ENCODE measurements at regions not wholly inside any gene's neighbourhood (a gene's known extent, or its start where the extent isn't known, plus 50 kb on each side); places are given as distances from the start of the nearest gene placed in this dataset.

DNA sequence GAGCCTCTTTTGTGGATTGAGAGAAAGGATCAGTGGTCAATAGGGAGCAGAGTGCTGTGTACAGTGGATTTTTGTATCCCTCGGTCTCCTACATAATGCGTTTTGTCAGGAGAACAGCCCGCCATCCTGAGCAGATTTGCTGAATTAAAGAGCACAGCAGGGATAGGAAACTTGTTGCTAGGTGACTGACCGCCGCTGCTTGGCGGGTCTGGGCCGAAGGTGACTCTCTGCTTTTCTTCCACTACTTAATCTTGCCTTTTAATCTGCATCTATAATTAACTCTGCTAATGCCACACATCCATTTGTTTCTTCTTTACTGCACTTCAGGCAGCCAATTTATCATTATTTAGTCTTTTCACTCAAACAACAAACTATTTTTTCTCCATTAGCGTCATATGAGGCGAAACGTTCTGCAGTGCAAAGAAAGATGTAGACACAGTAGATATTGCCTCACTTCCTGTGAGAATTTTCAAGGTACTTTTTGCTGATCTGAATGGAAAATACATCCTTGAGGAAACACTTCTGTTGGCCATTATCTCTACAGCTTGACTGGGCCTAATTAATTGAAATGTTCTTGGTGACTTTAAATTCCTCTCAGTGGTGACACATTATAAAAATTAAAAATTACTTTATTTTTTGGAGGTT is 108.0 kb downstream of the PPM1A start:
- intact Hi-C loops (cut with DNase I; ENCODE audit: low total_unique reads) = no loop called here
- Histone ChIP-seq H3K9me3 (no peaks in the 10 kb centered on the region), H3K27ac (no peak overlapping the region), H3K4me1 (no peaks in the 10 kb centered on the region), H3K36me3 (no peaks in the 10 kb centered on the region), H3K4me3 (no peak overlapping the region), H3K27me3 (no peaks in the 10 kb centered on the region)
- no peak for DNase-seq
- TF ChIP-seq, protein P1, sequence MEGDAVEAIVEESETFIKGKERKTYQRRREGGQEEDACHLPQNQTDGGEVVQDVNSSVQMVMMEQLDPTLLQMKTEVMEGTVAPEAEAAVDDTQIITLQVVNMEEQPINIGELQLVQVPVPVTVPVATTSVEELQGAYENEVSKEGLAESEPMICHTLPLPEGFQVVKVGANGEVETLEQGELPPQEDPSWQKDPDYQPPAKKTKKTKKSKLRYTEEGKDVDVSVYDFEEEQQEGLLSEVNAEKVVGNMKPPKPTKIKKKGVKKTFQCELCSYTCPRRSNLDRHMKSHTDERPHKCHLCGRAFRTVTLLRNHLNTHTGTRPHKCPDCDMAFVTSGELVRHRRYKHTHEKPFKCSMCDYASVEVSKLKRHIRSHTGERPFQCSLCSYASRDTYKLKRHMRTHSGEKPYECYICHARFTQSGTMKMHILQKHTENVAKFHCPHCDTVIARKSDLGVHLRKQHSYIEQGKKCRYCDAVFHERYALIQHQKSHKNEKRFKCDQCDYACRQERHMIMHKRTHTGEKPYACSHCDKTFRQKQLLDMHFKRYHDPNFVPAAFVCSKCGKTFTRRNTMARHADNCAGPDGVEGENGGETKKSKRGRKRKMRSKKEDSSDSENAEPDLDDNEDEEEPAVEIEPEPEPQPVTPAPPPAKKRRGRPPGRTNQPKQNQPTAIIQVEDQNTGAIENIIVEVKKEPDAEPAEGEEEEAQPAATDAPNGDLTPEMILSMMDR (IDR thresholded peaks at IDR 0.05) = no peak
- no peak for TF ChIP-seq POLR2A (IDR thresholded peaks at IDR 0.05)

DNA sequence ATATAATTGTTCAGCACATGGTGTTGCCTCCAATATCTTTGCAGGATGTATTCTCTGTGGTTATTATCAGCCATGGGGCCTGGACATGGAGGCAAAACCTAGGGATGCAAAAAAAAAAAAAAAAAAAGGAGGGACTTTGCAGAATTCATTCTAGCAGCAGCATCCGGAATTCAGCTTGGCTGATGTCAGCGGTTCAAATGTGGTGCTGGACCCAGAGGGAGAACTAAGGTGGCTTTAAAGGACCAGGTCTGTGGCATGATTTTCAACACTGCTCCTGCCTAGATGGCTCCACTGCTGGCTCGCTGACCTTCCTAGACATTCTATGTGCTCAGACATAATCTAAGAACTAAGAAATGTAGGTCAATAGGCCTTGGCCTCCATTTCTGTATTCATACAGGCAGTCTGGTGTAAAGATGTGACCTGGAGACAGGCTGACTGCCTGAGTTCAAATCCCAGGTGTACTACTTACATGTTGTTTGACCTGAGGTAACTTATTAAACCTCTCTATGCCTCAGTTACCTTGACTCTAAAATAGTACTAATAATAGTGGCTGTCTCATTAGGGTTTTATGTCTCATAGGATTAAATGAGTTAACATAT is 108.6 kb downstream of the PPM1A start:
- TF ChIP-seq POLR2A (IDR thresholded peaks at IDR 0.05) = no peak
- TF ChIP-seq, protein P1 (IDR thresholded peaks at IDR 0.05) = no peak
- no peak overlapping the region for H3K27ac ChIP-seq
- no peak for DNase-seq
- no peaks in the 10 kb centered on the region for H3K36me3 ChIP-seq
- no peaks in the 10 kb centered on the region for H3K9me3 ChIP-seq
- no peaks in the 10 kb centered on the region for H3K27me3 ChIP-seq
- intact Hi-C loops (cut with DNase I; ENCODE audit: low total_unique reads) = no loop called here
- H3K4me1 ChIP-seq = no peaks in the 10 kb centered on the region
- H3K4me3 ChIP-seq = no peak overlapping the region

DNA sequence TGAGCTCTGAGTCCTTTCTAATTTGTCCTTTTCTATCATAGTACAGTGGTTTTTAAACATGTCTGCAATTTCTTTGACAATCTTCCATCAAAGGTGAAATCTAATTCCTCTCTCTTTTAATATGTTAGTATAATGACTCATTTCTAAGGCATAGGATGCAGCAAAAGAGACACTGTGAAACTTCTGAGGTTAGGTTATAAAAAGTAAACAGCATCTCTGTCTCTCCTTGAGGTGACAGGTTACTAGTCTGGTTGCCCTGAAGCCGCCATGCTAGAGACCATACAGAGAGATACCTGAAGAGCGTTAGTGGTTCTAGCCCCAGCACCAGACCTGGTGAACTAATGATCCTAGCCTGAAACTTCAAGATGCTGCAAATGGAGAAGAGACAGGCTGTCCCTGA is 114.3 kb downstream of the PPM1A start:
- Histone ChIP-seq H3K4me3 (no peak overlapping the region), H3K27me3 (no peaks in the 10 kb centered on the region), H3K27ac (no peak overlapping the region), H3K9me3 (no peaks in the 10 kb centered on the region), H3K4me1 (no peaks in the 10 kb centered on the region), H3K36me3 (no peaks in the 10 kb centered on the region)
- intact Hi-C loops (cut with DNase I; ENCODE audit: low total_unique reads) = no loop called here
- no peak for TF ChIP-seq POLR2A (IDR thresholded peaks at IDR 0.05)
- TF ChIP-seq, protein P1 (IDR thresholded peaks at IDR 0.05) = no peak
- no peak for DNase-seq

DNA sequence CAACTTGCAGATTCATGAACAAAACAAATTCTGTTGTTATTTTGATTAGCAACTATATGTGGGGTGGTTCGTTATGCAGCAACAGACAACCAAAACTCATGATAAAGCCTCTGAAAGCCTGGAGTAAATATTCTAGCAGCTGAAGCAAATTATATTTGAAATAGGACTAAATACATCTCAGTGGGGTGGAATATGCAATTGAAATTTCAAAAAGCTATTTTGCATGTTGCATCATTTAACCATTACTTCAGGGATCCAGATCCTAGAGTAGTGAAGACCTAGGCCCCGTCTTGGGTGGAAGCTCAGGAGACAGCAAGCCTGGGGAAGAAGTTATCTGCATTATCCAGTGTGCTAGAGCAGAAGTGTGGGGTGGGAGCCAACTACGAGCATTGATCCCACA is 114.7 kb downstream of the PPM1A start:
- H3K27me3 ChIP-seq = no peaks in the 10 kb centered on the region
- TF ChIP-seq, protein P1 (IDR thresholded peaks at IDR 0.05) = no peak
- no peak for TF ChIP-seq POLR2A (IDR thresholded peaks at IDR 0.05)
- no peaks in the 10 kb centered on the region for H3K36me3 ChIP-seq
- no peak overlapping the region for H3K4me3 ChIP-seq
- no peak overlapping the region for H3K27ac ChIP-seq
- H3K4me1 ChIP-seq = no peaks in the 10 kb centered on the region
- intact Hi-C loops (cut with DNase I; ENCODE audit: low total_unique reads) = no loop called here
- H3K9me3 ChIP-seq = no peaks in the 10 kb centered on the region
- DNase-seq = no peak

DNA sequence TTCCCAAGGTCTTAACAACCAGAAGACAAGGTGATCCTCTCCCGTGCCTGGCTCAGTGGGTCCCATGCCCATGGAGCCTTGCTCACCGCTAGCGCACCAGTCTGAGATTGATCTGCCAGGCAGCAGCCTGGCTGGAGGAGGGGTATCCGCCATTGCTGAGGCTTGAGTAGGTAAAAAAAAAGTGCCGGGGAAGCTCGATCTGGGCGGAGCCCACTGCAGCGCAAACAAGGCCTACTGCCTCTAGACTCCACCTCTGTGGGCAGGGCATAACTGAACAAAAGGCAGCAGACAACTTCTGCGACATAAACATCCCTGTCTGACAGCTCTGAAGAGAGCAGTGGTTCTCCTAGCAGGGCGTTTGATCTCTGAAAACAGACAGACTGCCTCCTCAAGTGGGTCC is 104.0 kb downstream of the C14orf39 start:
- no peaks in the 10 kb centered on the region for H3K27me3 ChIP-seq
- DNase-seq = no peak
- no peaks in the 10 kb centered on the region for H3K36me3 ChIP-seq
- no peaks in the 10 kb centered on the region for H3K4me1 ChIP-seq
- no peak for TF ChIP-seq POLR2A (IDR thresholded peaks at IDR 0.05)
- TF ChIP-seq, protein P1 (IDR thresholded peaks at IDR 0.05) = no peak
- no peak overlapping the region for H3K4me3 ChIP-seq
- intact Hi-C loops (cut with DNase I; ENCODE audit: low total_unique reads) = no loop called here
- no peak overlapping the region for H3K27ac ChIP-seq
- no peaks in the 10 kb centered on the region for H3K9me3 ChIP-seq

Measured in uterus (tissue), 3 donors.